HG03103 (cell line): ENCODE measurements at regions not wholly inside any gene's neighbourhood (a gene's known extent, or its start where the extent isn't known, plus 50 kb on each side); places are given as distances from the start of the nearest gene placed in this dataset.
"Not testable (repeated sequence)": the region's sequence is repeated elsewhere in the genome, so short reads cannot be mapped to it uniquely, and the experiment has no call there.

Experiments used
- ATAC-seq: cut with Tn5 transposase; IDR thresholded peaks from one replicate; pipeline ENCODE4 v1.9.1; 2021; ENCODE audit warnings: low read depth; ENCODE audit not compliant: unreplicated experiment

DNA sequence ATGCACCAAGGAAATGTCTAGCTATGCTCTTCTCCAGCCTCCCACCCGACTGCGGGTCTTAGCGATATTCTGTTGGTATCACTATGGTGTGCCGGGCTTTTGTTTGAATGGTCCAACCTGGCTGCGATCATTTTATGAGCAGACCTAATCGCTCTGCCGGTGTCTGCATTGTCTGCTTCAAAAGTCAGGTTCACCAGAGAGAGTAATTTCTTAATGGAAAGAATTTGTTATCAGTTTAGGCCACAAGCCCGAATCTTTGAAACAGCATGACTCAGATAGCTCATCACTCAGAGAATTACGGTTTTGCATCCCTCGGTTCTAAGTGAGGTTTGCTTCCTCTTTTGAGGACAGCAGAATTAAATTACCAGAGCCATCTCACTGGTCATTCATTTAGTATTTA, 521.0 kb upstream of the ARID1B start:
- ATAC-seq, result no peak

DNA sequence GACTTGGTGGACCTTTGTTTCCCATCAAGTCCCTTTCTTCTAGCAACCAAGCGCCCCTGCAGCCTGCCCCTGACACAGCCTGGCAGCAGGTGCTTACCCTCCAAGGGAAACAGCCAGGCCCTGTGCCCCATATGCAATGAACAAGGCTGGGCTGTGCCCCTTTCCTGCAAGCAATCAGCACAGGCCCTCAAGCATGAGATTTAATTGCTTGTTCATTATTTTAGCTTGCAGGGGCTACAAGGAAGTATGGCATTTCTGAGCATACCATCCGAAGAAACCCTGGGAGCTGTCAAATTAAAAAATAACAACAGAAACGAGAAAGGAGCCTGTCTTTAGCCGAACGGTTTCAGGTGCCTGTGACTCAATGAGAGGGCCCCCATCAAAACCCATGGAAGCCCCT, 522.9 kb upstream of the ARID1B start:
- ATAC-seq, result no peak

DNA sequence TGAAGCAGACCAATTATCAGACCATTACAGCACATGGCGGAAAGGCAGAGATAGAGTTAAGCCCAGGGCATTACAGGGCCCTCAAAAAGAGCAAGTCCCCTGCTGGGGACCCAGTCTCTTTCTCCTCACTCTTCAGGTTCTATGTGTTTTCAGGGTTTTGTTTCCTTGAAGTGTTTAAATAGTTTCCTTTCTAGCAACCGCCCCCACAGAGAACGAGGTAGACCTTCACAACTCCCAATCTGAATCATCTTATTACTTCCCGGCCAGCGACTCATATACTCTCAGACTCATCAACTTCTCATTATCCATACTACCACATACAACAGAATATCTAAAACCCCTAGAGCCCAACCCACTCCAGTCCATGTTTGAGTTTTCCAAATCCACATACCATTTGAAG, 526.6 kb upstream of the ARID1B start:
- no peak for ATAC-seq

DNA sequence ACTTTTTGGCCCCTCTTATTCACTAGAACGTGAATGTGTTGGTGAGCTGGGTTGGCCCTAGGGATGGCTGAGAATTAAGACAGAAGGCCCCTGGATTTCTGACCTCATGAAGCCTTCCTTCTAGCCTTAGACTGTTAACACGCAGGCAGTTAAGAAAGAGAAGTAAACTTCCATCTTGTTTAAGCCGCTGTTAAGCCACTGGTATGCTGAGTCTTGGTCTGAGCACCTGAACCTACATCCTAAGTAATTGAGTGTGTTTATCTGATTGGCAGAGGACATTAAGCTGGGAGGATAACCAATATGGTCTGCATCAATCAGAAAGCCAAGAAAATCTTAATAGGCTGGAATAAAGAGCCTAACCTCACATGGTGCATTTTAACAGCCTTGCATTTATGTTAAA, 535.0 kb upstream of the ARID1B start:
- ATAC-seq, result no peak

DNA sequence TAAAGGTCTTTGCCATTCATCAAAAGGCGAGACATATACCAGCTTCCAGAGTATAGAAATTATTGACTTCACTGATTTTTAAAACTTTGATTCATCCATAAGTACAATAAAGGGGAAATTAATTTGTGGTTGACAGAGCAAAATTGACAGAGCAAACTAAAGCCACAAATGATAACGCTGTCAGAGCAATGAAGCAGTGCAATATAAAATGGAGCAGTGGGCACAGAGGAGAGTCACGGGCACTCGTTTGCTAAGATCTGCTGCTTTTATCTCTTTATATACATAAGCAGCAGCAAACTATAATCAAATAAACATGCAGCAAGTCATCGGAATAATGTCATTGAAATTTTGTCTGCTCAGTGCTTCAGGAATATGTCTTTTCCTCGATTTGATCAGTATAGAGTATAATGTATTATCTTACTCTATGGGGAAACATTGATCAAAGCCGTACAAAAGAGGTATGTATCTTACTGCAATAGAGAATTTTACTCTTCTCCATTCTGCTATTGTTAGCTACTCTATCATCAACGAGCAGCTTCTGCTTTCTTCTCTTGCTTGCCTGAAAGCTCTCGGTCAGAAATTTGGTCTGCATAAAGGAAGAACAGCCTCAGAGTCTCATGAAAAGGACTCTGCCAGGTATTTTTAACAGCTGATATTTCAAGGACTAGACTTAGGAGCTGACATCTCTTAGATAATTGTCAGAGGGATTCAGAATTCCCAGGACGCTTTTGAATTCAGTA, 546.0 kb upstream of the ARID1B start:
- no peak for ATAC-seq

DNA sequence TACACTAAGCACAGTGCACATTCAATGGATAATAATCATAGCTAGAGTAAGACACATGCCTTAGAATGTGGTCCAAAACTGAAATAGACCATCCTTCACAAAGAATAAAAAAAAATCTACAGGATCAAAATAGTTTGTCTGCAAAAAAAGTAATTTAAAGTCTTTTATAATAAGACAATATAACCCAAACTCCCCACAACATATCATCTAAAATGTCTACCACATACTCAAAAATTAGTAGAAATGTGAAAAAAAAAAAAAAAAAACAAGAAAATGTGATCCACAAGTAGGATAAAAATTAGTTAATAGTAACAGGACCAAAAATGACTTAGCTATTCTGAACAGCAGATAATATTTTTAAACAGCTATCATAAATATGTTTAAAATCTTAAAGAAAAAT, 557.2 kb upstream of the ARID1B start:
- no peak for ATAC-seq

DNA sequence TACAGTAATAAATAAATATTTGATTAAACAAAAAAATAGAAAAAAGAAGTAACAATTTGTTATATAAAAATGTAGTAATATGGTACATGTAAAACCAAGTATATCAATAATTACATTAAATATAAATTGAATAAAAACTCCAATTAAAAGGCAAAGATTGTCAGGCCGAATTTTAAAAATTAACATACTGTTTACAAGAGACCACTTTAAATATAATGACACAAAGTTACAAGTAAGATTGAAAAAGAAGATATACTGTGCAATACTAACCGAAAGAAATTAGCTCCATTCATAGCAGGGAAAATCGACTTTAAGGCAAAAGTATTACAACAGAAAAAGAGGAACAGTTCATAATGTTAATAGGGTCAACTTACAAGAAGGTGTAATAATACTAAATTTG, 571.5 kb upstream of the ARID1B start:
- ATAC-seq, result no peak

DNA sequence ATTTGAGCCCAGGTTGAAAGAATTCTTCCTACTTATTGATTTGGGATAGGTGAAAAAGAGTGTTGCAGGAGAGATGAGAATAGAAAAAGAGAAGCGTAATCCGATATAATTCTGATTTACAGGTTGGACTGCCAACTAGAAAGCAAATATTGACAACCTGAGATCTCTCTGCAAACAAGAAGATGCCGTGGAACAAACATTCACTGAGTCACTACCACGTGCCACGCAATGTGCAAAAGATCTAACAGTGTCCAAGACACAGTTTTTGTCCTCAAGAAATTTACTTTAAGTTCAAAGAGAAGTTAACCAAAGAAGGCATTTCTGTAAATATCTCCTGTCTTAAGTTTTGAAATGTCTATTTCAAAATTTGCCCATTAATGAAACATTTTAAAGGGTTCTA, 578.0 kb upstream of the ARID1B start:
- ATAC-seq, result no peak

DNA sequence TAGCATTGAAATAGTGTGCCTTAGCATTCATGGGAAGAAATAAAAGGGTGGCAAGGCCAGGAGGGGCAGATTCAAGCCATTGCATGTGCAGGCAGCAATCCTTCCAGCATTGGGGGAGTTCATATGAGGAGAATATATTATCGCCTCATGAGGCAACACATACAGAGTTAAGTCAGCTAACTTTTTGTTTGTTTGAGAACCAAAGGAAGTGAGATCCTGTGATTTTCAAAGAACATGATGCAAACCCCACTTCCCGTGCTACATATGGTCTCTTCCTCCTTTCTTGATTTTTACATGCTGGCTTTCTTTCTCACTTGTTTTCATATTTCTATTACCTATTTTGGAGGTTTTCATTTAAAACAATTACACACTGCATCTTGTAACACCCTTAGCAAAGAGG, 579.7 kb upstream of the ARID1B start:
- ATAC-seq, result no peak

DNA sequence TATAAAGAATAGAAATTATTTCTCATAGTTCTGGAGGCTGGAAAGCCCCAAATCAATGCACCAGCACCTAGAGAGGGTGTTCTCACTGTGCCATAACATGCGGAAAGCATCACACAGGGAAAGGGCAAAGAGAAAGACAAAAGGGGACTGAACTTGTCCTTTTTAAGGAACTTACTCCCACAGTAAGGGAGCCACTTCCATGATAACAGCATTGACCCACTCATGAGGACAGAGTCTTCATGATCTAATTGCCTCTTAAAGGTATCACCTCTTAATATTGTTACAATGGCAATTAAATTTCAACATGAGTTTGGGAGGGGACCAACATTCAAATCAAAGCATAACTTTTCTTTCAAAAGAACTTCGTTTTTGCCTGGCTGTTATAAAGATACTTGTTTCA, 582.2 kb upstream of the ARID1B start:
- no peak for ATAC-seq

DNA sequence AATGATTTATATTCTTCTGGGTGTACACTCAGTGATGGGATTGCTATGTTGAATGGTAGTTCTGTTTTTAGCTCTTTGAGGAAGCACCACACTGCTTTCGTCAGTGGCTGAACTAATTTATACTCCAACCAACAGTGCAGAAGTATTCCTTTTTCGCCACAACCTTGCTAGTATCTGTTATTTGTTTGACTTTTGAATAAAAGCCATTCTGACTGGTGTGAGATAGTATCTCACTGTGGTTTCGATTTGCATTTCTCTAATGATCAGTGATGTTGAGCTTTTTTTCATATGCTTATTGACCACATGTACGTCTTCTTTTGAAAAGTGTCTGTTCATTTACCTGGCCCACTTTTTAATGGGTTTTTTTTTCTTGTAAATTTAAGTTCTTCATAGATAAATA, 583.8 kb upstream of the ARID1B start:
- ATAC-seq, result no peak

DNA sequence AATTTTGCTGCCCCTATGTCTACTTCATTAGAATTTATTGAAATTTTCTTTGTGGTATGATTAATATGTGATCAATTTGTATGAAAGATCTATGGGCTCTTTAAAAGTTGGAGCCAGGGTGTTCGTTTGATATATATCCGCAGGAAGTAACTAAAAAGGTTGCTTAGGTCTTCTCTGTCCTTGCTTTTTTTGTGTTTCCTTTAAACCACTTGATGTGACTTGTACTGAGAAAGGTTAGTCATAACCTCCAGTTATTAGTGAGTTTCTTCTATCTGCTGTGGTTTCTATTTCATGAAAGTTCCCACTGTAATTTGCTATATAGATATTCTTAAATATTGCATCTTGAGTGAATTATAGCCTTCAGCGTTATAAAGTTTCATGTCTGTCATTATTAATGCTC, 585.3 kb upstream of the ARID1B start:
- ATAC-seq, result no peak

DNA sequence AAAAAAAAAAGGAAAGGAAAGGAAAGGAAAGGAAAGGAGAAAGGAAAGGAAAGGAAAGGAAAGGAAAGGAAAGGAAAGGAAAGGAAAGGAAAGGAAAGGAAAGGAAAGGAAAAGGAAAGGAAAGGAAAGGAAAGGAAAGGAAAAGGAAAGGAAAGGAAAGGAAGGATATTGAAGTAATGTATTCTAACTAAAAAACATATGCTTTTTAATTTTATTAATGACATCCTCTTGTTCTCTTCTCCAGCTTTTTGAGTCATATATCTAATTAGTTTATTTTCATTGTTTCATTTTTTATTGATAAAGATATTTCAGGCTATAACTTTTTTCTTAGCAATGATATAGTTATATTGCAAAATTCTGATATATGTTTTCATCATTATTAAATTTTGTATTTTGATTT, 585.8 kb upstream of the ARID1B start:
- not testable (repeated sequence) for ATAC-seq

DNA sequence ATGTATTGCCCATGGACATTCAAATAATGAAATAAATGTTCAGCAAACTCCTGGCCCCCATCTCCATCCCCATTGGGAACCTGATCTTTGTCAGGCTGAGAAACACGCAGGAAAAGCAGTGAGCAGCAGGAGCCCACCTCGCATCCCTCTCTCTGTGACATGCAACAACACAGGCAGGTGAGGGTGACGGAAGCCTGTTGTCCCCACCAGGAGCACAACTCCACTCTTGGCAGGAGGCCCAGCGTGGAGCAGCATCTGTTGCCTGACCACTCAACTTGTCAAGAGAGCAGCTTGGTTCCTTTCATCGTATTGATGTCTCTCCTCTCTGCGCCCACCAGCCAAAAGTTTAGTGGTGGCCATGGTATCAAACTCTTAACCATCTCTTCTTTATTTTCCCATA, 586.9 kb upstream of the ARID1B start:
- ATAC-seq, result no peak

DNA sequence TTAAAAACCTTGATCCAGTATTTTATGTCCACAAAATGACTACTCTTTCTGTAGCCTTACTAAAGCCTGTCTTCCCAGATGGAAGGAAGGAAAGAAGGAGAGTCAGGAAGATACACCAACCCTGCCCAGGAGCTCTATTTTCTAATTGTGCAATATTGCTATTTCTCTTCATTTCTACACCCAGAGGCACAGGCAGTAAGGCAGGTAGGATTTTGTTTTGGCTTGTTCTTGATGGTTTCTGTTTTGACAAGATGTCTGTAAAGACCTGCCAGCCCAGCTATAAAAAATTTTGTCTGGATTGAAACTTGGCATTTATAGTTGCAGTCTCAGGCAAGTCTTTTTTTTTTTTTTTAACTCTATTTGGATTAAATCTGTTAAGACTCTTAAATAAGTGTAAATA, 587.5 kb upstream of the ARID1B start:
- no peak for ATAC-seq

DNA sequence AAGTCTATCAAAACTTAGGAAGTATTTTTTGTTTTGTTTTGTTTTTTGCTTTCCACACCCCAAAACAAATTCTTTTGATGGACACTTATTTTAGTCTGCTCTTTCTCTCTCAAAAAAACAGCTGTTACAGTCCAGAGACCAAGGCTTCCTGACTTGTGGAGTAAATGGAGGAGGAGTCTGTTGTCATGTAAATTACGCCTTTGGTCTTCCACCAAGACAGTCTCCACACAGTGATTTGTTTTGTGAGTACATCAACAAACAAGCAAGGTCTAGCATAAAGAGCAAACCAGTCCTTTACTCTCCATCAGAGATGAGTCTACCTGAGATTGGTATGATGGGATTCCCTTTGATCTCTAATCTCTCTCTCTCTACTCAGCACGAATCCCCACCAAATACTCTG, 588.0 kb upstream of the ARID1B start:
- ATAC-seq, result no peak

DNA sequence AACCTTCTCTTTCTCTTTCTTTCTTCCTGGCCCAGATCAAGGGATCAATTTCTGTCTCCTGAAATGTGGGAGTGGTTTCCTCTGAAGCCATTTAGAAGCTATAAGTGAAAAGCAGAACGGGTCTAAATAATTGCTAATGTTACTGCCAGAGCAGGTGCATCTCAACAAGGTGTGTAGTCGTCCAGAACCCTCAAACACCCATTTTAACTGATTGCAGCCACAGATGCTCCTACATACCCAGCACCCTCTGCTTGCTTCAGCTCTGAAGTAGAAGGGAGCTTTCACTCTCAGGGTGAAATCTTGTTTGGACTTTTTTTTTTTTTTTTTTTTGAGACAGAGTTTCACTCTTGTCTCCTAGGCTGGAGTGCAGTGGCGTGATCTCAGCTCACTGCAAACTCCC, 592.1 kb upstream of the ARID1B start:
- no peak for ATAC-seq

DNA sequence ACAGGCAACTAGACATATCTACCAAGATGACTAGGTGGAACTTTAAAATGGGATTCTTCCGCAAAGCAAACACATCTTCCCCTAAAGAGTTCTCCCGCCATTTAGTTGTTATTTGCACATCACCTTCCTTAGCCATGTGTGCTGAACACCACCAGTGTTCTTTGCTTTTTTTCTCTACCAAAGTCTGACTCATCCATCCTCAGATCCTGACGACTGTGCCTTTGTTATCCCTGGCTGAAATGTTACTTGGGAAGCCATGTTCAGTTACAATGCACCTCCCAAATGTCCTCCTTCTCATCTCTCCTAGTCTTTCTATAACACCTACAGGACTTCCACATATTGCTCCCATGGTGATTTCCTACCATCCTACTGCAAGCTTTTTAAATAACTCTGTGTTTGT, 593.5 kb upstream of the ARID1B start:
- no peak for ATAC-seq

DNA sequence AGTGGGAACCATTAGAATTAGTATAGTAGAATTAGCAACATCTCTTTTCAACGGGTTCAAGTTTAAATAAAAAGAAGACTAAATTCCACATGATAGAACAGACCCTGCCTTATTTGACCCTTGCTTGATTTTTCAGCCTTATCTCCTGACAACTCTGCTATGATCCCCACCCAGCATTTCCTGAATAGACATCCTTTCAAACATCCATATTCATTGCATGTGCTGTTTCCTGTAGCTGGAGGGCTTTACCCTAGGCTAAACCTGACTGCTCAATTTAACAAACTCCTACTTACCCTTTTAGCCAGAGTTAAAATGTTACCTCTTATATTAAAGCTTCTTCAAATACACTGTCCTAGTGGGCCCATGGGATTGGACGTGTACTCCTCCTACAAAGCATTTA, 594.8 kb upstream of the ARID1B start:
- ATAC-seq, result no peak

DNA sequence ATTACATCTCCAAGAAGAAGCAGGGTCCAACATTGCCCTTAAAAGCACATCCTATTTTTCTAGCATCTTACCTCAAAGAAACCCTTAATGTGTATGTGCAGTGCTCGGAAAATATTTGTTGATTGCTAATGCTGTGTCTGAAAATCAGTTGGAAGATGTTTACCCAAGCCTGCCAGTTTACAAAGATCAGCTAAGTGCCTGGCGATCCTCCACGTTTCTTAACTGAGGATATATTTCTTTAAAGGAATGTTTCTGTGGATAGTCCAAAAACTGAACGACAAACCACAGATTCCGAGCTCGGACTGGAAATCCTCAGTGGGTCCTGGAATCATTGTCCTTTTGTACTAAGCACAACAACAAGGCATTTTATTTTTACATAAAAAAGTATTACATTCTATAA, 595.7 kb upstream of the ARID1B start:
- ATAC-seq, result no peak

DNA sequence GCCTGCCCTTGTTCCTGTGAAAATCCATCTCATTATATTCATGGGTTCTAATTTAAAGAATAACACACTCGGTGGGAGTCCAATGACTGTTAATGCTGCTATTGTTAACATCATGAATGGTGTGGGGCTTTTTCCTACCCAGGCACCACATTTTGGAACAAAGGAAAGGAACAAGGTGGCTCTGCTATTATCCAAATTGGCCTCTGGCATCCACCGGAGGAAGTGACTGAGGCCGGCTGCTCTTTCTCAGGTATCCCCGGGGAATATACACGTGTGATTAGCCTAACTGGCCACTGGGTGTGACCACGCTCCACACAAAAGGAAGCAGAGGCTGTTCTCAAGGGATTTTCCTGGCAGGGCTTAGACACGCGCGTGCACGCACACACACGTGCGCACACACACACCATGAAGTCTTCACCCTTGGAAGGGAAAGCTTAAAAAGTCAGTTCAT, 601.2 kb upstream of the ARID1B start:
- no peak for ATAC-seq

DNA sequence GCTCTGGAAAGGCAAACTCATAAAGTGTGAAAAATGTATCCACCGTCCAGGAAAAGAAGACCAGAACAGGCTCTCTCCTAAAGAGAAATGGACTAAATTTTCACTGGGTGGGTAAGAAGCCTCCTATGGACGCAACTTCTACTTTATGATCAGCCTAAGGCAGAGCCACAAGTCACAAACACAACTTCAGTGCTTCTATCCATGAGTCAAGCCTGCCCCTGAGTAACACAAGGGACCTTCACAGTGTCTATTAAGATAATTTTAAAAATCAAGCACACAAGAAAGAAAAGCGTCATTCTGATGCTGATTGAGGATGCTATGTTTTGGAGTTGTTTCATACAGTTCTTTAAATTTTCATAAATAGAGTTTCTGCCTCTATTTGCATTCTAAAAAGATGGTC, 601.7 kb upstream of the ARID1B start:
- ATAC-seq, result no peak
